RWPE2 (cell line): ENCODE measurements at regions not wholly inside any gene's neighbourhood (a gene's known extent, or its start where the extent isn't known, plus 50 kb on each side); places are given as distances from the start of the nearest gene placed in this dataset.

Experiments used
- ATAC-seq: fragments of 200-7000 bp; cut with Tn5 transposase; 3 replicates; pipeline ENCODE4 v1.9.1; 2021; ENCODE audit warnings: low read depth
- DNase-seq: peaks from one replicate; pipeline ENCODE4 v3.0.0-alpha.2; 2020; ENCODE audit warnings: low spot score
- H3K27ac ChIP-seq: fragments of 450-650 bp; 2 replicates; pipeline ENCODE4 v1.5.1; 2017; ENCODE audit warnings: mild to moderate bottlenecking; ENCODE audit not compliant: poor library complexity, severe bottlenecking
- H3K27me3 ChIP-seq: fragments of 250-450 bp; sonication (Bioruptor Pico); 2 replicates; pipeline ENCODE4 v1.5.1; 2021; ENCODE audit warnings: mild to moderate bottlenecking, moderate library complexity; ENCODE audit not compliant: insufficient read depth, poor library complexity, severe bottlenecking
- H3K36me3 ChIP-seq: fragments of 250-450 bp; sonication (Bioruptor Pico); 2 replicates; pipeline ENCODE4 v1.5.1; 2020; ENCODE audit warnings: low read depth, mild to moderate bottlenecking, moderate library complexity
- H3K4me1 ChIP-seq: fragments of 250-450 bp; sonication (Bioruptor Pico); 2 replicates; pipeline ENCODE4 v1.5.1; 2021; ENCODE audit warnings: mild to moderate bottlenecking, moderate library complexity; ENCODE audit not compliant: insufficient read depth, poor library complexity, severe bottlenecking
- H3K4me3 ChIP-seq: fragments of 250-450 bp; sonication (Bioruptor Pico); 2 replicates; pipeline ENCODE4 v1.5.1; 2021; ENCODE audit warnings: mild to moderate bottlenecking, moderate library complexity; ENCODE audit not compliant: severe bottlenecking
- H3K9me3 ChIP-seq: fragments of 250-450 bp; sonication (Bioruptor Pico); 2 replicates; pipeline ENCODE4 v1.5.1; 2021; ENCODE audit warnings: mild to moderate bottlenecking, moderate library complexity; ENCODE audit not compliant: severe bottlenecking
- CTCF ChIP-seq: fragments of 450-650 bp; IDR thresholded peaks from one replicate; pipeline ENCODE4 v1.5.1; 2017; ENCODE audit warnings: mild to moderate bottlenecking, moderate library complexity; ENCODE audit not compliant: poor library complexity, severe bottlenecking

GRCh38 chr10:130326954-130327353 is 190.8 kb downstream of the GLRX3 start:
- DNase-seq: no peak
- H3K27ac ChIP-seq: no peak overlapping the region
- no peak overlapping the region for H3K4me3 ChIP-seq
- H3K27me3 ChIP-seq: no peaks in the 10 kb centered on the region
- H3K4me1 ChIP-seq: no peaks in the 10 kb centered on the region
- TF ChIP-seq CTCF: no peak
- ATAC-seq: no peak
- no peaks in the 10 kb centered on the region for H3K9me3 ChIP-seq
- no peaks in the 10 kb centered on the region for H3K36me3 ChIP-seq

- DNase-seq: no peak
- no peak for ATAC-seq
- Histone ChIP-seq H3K36me3 (no peaks in the 10 kb centered on the region), H3K4me3 (no peak overlapping the region), H3K4me1 (no peaks in the 10 kb centered on the region), H3K27ac (no peak overlapping the region), H3K9me3 (no peaks in the 10 kb centered on the region), H3K27me3 (no peaks in the 10 kb centered on the region)
- TF ChIP-seq CTCF: no peak
These were observed 193.6 kb downstream of the GLRX3 start for GRCh38 chr10:130329792-130330191.

- Histone ChIP-seq H3K27ac (no peak overlapping the region), H3K36me3 (no peaks in the 10 kb centered on the region), H3K4me3 (no peak overlapping the region), H3K4me1 (no peaks in the 10 kb centered on the region), H3K9me3 (no peaks in the 10 kb centered on the region), H3K27me3 (no peaks in the 10 kb centered on the region)
- no peak for TF ChIP-seq CTCF
- ATAC-seq: no peak
- no peak for DNase-seq
These were observed 197.0 kb downstream of the GLRX3 start for GRCh38 chr10:130333185-130333584.

GRCh38 chr10:130335336-130335735 is 199.1 kb downstream of the GLRX3 start:
- Histone ChIP-seq H3K27ac (no peak overlapping the region), H3K27me3 (no peaks in the 10 kb centered on the region), H3K9me3 (no peaks in the 10 kb centered on the region), H3K36me3 (no peaks in the 10 kb centered on the region), H3K4me3 (no peak overlapping the region), H3K4me1 (no peaks in the 10 kb centered on the region)
- TF ChIP-seq CTCF: no peak
- DNase-seq (no peak), ATAC-seq (no peak)

- Histone ChIP-seq H3K4me1 (no peaks in the 10 kb centered on the region), H3K27me3 (no peaks in the 10 kb centered on the region), H3K27ac (no peak overlapping the region), H3K36me3 (no peaks in the 10 kb centered on the region), H3K4me3 (no peak overlapping the region), H3K9me3 (no peaks in the 10 kb centered on the region)
- DNase-seq (no peak), ATAC-seq (no peak)
- no peak for TF ChIP-seq CTCF
These were observed 200.6 kb downstream of the GLRX3 start for GRCh38 chr10:130336617-130337304.
